HepG2 (cell line): ENCODE measurements at regions not wholly inside any gene's neighbourhood (a gene's known extent, or its start where the extent isn't known, plus 50 kb on each side); places are given as distances from the start of the nearest gene placed in this dataset.

Experiments used
- ATAC-seq: fragments of 200-7000 bp; cut with Tn5 transposase; 3 replicates; pipeline ENCODE4 v1.9.1; 2020; ENCODE audit warnings: mild to moderate bottlenecking, moderate library complexity
- BruUV-seq: library from RNA; stranded (reverse); fragments of 400-500 nt; replicated peaks from 2 replicates; lab custom pipeline; 2021; lab: Mats Ljungman, UMichigan
- CTCF ChIA-PET: fragments of 300-600 bp; formaldehyde crosslinking; extraction: SDS; loops from one replicate; lab custom pipeline; 2021; ENCODE audit warnings: low total read pairs, inconsistent platforms, low intra/inter-chr PET ratio; lab: Yijun Ruan, JAX
- POLR2A ChIA-PET: fragments of 350-600 bp; sonication (Branson Sonifier 250); formaldehyde crosslinking; loops from one replicate; lab custom pipeline; 2020; ENCODE audit warnings: antibody characterized with exemption, inconsistent platforms; lab: Yijun Ruan, JAX
- DNase-seq: peaks from one replicate; pipeline ENCODE4 v3.0.0-alpha.2; 2015; ENCODE audit warnings: low spot score
- FAIRE-seq: peaks from 3 replicates; lab custom pipeline; 2011; peaks lifted over from hg19 to GRCh38; lab: Jason Lieb, UNC
- H2AFZ ChIP-seq: one replicate; pipeline ENCODE4 v1.6.1; 2011; ENCODE audit warnings: low read length, inconsistent platforms
- H3K27ac ChIP-seq: fragments of 300-600 bp; 3 replicates; pipeline ENCODE4 v1.8.0; 2011; ENCODE audit warnings: mixed run types, mild to moderate bottlenecking, mixed read lengths, low read length, inconsistent platforms; ENCODE audit not compliant: insufficient read depth; ENCODE audit errors: extremely low read length
- H3K27me3 ChIP-seq, 2 experiments: fragments of 200-600 bp in 1 of 2; 2 replicates in 1 of 2; 3 replicates in 1 of 2; pipeline versions ENCODE4 v1.6.0 to v1.8.0; 2011; ENCODE audit warnings: low read length in 2 of 2, mild to moderate bottlenecking in 2 of 2, moderate library complexity in 2 of 2, inconsistent platforms in 1 of 2; ENCODE audit not compliant: insufficient read depth in 2 of 2, control insufficient read depth in 1 of 2
- H3K36me3 ChIP-seq, 2 experiments: fragments of 200-600 bp in 1 of 2; replicated peaks in 1 of 2; 2 replicates in 1 of 2; 3 replicates in 1 of 2; pipeline versions ENCODE4 v1.5.1 to v1.8.0; 2011; ENCODE audit warnings: low read length in 2 of 2, inconsistent platforms in 1 of 2; ENCODE audit not compliant: insufficient read depth in 2 of 2, control insufficient read depth in 1 of 2
- H3K4me1 ChIP-seq: 2 replicates; pipeline ENCODE4 v1.5.1; 2012; ENCODE audit warnings: low read length, inconsistent platforms; ENCODE audit not compliant: insufficient read depth
- H3K4me2 ChIP-seq: 2 replicates; pipeline ENCODE4 v1.6.0; 2011; ENCODE audit warnings: low read depth, low read length, inconsistent platforms
- H3K4me3 ChIP-seq, 3 experiments: fragments of 200-600 bp in 1 of 3; sonication (generic), shearing (Covaris generic) in 1 of 3; replicated peaks in 1 of 3; 2 replicates each; pipeline ENCODE4 v1.5.1; 2011 to 2016; ENCODE audit warnings: low read length in 3 of 3, inconsistent platforms in 2 of 3, low read depth in 2 of 3, mild to moderate bottlenecking in 2 of 3, control low read depth in 1 of 3, mixed read lengths in 1 of 3; ENCODE audit not compliant: insufficient read depth in 1 of 3
- H3K79me2 ChIP-seq: one replicate; pipeline ENCODE4 v1.6.1; 2011; ENCODE audit warnings: low read length, inconsistent platforms; ENCODE audit not compliant: insufficient read depth
- H3K9ac ChIP-seq: 2 replicates; pipeline ENCODE4 v1.6.0; 2011; ENCODE audit warnings: mild to moderate bottlenecking, low read depth, low read length, inconsistent platforms; ENCODE audit not compliant: insufficient read depth
- H3K9me3 ChIP-seq: 2 replicates; pipeline ENCODE4 v1.5.1; 2012; ENCODE audit warnings: mild to moderate bottlenecking, low read length
- H4K20me1 ChIP-seq: 2 replicates; pipeline ENCODE4 v1.6.0; 2011; ENCODE audit warnings: inconsistent platforms, mild to moderate bottlenecking, low read length, moderate library complexity; ENCODE audit not compliant: insufficient read depth
- ATF6 ChIP-seq: sonication (generic); formaldehyde crosslinking; conservative IDR thresholded peaks from 2 replicates; pipeline ENCODE4 v1.4.0; 2020; ENCODE audit warnings: missing genetic modification reagents
- FOXK2 ChIP-seq: fragments of 450-650 bp; IDR thresholded peaks from 2 replicates; pipeline ENCODE4 v1.6.1; 2016
- HOXA7 ChIP-seq: sonication (generic); formaldehyde crosslinking; IDR thresholded peaks from 2 replicates; pipeline ENCODE4 v1.8.1; 2022; ENCODE audit warnings: mild to moderate bottlenecking, missing genetic modification reagents, moderate library complexity
- KMT2B ChIP-seq: IDR thresholded peaks from 2 replicates; pipeline ENCODE4 v1.6.1; 2016; ENCODE audit warnings: missing genetic modification reagents, missing compliant biosample characterization
- MTA3 ChIP-seq: sonication (generic); formaldehyde crosslinking; IDR thresholded peaks from 2 replicates; pipeline ENCODE4 v1.4.0; 2020; ENCODE audit warnings: missing genetic modification reagents
- NCOA5 ChIP-seq: sonication (generic); formaldehyde crosslinking; IDR thresholded peaks from 2 replicates; pipeline ENCODE4 v1.4.0; 2020; ENCODE audit warnings: missing genetic modification reagents
- PATZ1 ChIP-seq: sonication (generic); formaldehyde crosslinking; IDR thresholded peaks from 2 replicates; pipeline ENCODE4 v1.4.0; 2020; ENCODE audit warnings: missing genetic modification reagents
- RFXAP ChIP-seq: sonication (generic); formaldehyde crosslinking; IDR thresholded peaks from 2 replicates; pipeline ENCODE4 v1.4.0; 2020; ENCODE audit warnings: missing genetic modification reagents, borderline replicate concordance
- SP5 ChIP-seq: IDR thresholded peaks from 2 replicates; pipeline ENCODE4 v1.6.1; 2016; ENCODE audit warnings: low read depth, borderline replicate concordance
- TCF12 ChIP-seq, 2 experiments: fragments of 450-650 bp in 1 of 2; sonication (generic) in 1 of 2; formaldehyde crosslinking in 1 of 2; IDR thresholded peaks; 2 replicates each; pipeline versions ENCODE4 v1.6.1 to v1.8.0; 2017 to 2022; ENCODE audit warnings: antibody characterized with exemption in 1 of 2, mild to moderate bottlenecking in 1 of 2, missing genetic modification reagents in 1 of 2, moderate library complexity in 1 of 2
- U2AF2 ChIP-seq: fragments of 200-400 bp; formaldehyde crosslinking; IDR thresholded peaks from 2 replicates; pipeline ENCODE4 v1.6.1; 2017; ENCODE audit warnings: low read depth, mild to moderate bottlenecking, low read length
- ZFP36 ChIP-seq: fragments of 150-350 bp; IDR thresholded peaks from 2 replicates; pipeline ENCODE4 v1.6.1; 2018; ENCODE audit warnings: borderline replicate concordance, low read length, low read depth; ENCODE audit not compliant: partially characterized antibody
- ZNF124 ChIP-seq: sonication (generic); formaldehyde crosslinking; IDR thresholded peaks from 2 replicates; pipeline ENCODE4 v1.4.0; 2020; ENCODE audit warnings: missing genetic modification reagents
- ZNF549 ChIP-seq: sonication (generic); formaldehyde crosslinking; IDR thresholded peaks from 2 replicates; pipeline ENCODE4 v1.5.0; 2020; ENCODE audit warnings: missing genetic modification reagents
- ZNF609 ChIP-seq: sonication (generic); formaldehyde crosslinking; IDR thresholded peaks from 2 replicates; pipeline ENCODE4 v1.4.0; 2020; ENCODE audit warnings: mild to moderate bottlenecking, missing genetic modification reagents, borderline replicate concordance
- ZNF691 ChIP-seq: sonication (generic); formaldehyde crosslinking; IDR thresholded peaks from 2 replicates; pipeline ENCODE4 v1.4.0; 2020; ENCODE audit warnings: missing genetic modification reagents, low read depth, mild to moderate bottlenecking, borderline replicate concordance
- ZNF792 ChIP-seq: IDR thresholded peaks from 2 replicates; pipeline ENCODE4 v1.6.1; 2016
- WGBS: methylation state at CpG from one replicate; pipeline ENCODE4 v1.1.6; 2017; ENCODE audit warnings: low lambda C conversion rate; 5-methylcytosine and 5-hydroxymethylcytosine counted together
- in situ Hi-C: cut with HindIII; loops from 2 replicates; pipeline ENCODE4 v1.10.0; 2017; ENCODE audit warnings: low pct_unique_long_range_greater_than_20kb; ENCODE audit not compliant: extremely low pct_ligation_motif_present
- intact Hi-C: fragments of 100-400 bp; cut with micrococcal nuclease; formaldehyde crosslinking; loops from one replicate; pipeline ENCODE4 v1.10.0; 2022; ENCODE audit not compliant: unreplicated experiment

- no peak for DNase-seq
- FAIRE-seq = no peak
- BruUV-seq = no TSS peak
- no peak overlapping the region for H3K27ac ChIP-seq
- no peaks in the 10 kb centered on the region for H3K79me2 ChIP-seq
- H3K9ac ChIP-seq = no peak overlapping the region
- no peaks in the 10 kb centered on the region for H4K20me1 ChIP-seq
- no peaks in the 10 kb centered on the region for H3K36me3 ChIP-seq
- no peaks in the 10 kb centered on the region for H3K9me3 ChIP-seq
- no peak overlapping the region for H2AFZ ChIP-seq
- H3K4me1 ChIP-seq = no peaks in the 10 kb centered on the region
- CTCF ChIA-PET = no interaction called here
- intact Hi-C loops = no loop called here
- no peaks in the 10 kb centered on the region; a peak in 1 of 5 replicates for H3K27me3 ChIP-seq
- no peak overlapping the region for H3K4me3 ChIP-seq
- no peak for ATAC-seq
- POLR2A ChIA-PET = no interaction called here
- 24% methylated on average over 10 of the region's 10 CpGs for WGBS
- in situ Hi-C loops = no loop called here
- no peak overlapping the region for H3K4me2 ChIP-seq
- TF ChIP-seq ZNF549 (CRISPR knock-in tag) (no peak), RFXAP (no peak), PATZ1 (CRISPR knock-in tag) (no peak), ZFP36 (no peak), U2AF2 (no peak), ZNF124 (CRISPR knock-in tag) (no peak), HOXA7 (CRISPR knock-in tag) (no peak), MTA3 (CRISPR knock-in tag) (no peak), FOXK2 (no peak), NCOA5 (no peak), KMT2B (CRISPR knock-in tag) (no peak), TCF12 (IDR thresholded peaks at IDR 0.05) (no peak), TCF12 (CRISPR knock-in tag; IDR thresholded peaks at IDR 0.05) (no peak), ATF6 (no peak), ZNF691 (CRISPR knock-in tag) (no peak), SP5 (no peak), ZNF792 (CRISPR knock-in tag) (no peak), ZNF609 (CRISPR knock-in tag) (no peak)
These were observed 152.2 kb upstream of the KCNG1 start for GRCh38 chr20:51175156-51175555.
